Hepatocyte (in vitro differentiated cells): ENCODE measurements at regions not wholly inside any gene's neighbourhood (a gene's known extent, or its start where the extent isn't known, plus 50 kb on each side); places are given as distances from the start of the nearest gene placed in this dataset.

ENCODE experiments used
- DNase-seq: peaks from one replicate; pipeline ENCODE4 v3.0.0-alpha.2; 2016; ENCODE audit warnings: low spot score
- H2AFZ ChIP-seq: fragments of 200-600 bp; sonication (generic); 2 replicates; pipeline ENCODE4 v1.6.0; 2016; ENCODE audit warnings: antibody characterized with exemption, mild to moderate bottlenecking
- H3K27ac ChIP-seq: fragments of 200-600 bp; sonication (generic); 2 replicates; pipeline ENCODE4 v1.5.1; 2016; ENCODE audit warnings: mild to moderate bottlenecking
- H3K27me3 ChIP-seq: fragments of 200-600 bp; sonication (generic); 2 replicates; pipeline ENCODE4 v1.6.1; 2016
- H3K36me3 ChIP-seq: fragments of 200-600 bp; sonication (generic); replicated peaks from 2 replicates; pipeline ENCODE4 v1.5.1; 2016; ENCODE audit warnings: low read depth; ENCODE audit not compliant: insufficient read depth
- H3K4me1 ChIP-seq: fragments of 200-600 bp; sonication (generic); 2 replicates; pipeline ENCODE4 v1.5.1; 2016; ENCODE audit warnings: mild to moderate bottlenecking, moderate library complexity; ENCODE audit not compliant: insufficient read depth
- H3K4me2 ChIP-seq: fragments of 200-600 bp; sonication (generic); 2 replicates; pipeline ENCODE4 v1.6.0; 2016
- H3K4me3 ChIP-seq: fragments of 200-600 bp; sonication (generic); 2 replicates; pipeline ENCODE4 v1.5.1; 2016; ENCODE audit warnings: mild to moderate bottlenecking
- H3K79me2 ChIP-seq: fragments of 200-600 bp; sonication (generic); 2 replicates; pipeline ENCODE4 v1.6.0; 2017; ENCODE audit warnings: mild to moderate bottlenecking
- H3K9me2 ChIP-seq: fragments of 200-600 bp; sonication (generic); replicated peaks from 2 replicates; pipeline ENCODE4 v1.6.0; 2017; ENCODE audit warnings: mild to moderate bottlenecking; ENCODE audit not compliant: insufficient read depth
- H3K9me3 ChIP-seq: fragments of 200-600 bp; sonication (generic); 2 replicates; pipeline ENCODE4 v1.5.1; 2016; ENCODE audit warnings: low read depth, mild to moderate bottlenecking
- H4K20me1 ChIP-seq: fragments of 200-600 bp; sonication (generic); 2 replicates; pipeline ENCODE4 v1.6.0; 2016; ENCODE audit warnings: mild to moderate bottlenecking; ENCODE audit not compliant: insufficient read depth, poor library complexity, severe bottlenecking
- CTCF ChIP-seq: fragments of 200-600 bp; sonication (generic); IDR thresholded peaks from 2 replicates; pipeline ENCODE4 v1.5.1; 2016; ENCODE audit warnings: antibody characterized with exemption, mild to moderate bottlenecking; ENCODE audit not compliant: poor library complexity
- EZH2 ChIP-seq: fragments of 200-600 bp; sonication (generic); IDR thresholded peaks from 2 replicates; pipeline ENCODE4 v1.6.1; 2016; ENCODE audit warnings: antibody characterized with exemption, mild to moderate bottlenecking, borderline replicate concordance
- EZH2phosphoT487 ChIP-seq: fragments of 200-600 bp; sonication (generic); IDR thresholded peaks from one replicate; pipeline ENCODE4 v1.6.1; 2018; ENCODE audit warnings: antibody characterized with exemption, mild to moderate bottlenecking, low read depth, moderate library complexity; ENCODE audit not compliant: unreplicated experiment, severe bottlenecking
- WGBS: methylation state at CpG from one replicate; pipeline ENCODE4 v1.1.6; 2016; ENCODE audit warnings: low lambda C conversion rate; ENCODE audit errors: missing lambda C conversion rate; 5-methylcytosine and 5-hydroxymethylcytosine counted together

GRCh38 chr2:7325186-7325585 lies 408.0 kb downstream of the RNF144A start:
- TF ChIP-seq CTCF (no peak), EZH2 (no peak), EZH2phosphoT487 (no peak)
- DNase-seq: no peak
- H4K20me1 ChIP-seq: no peaks in the 10 kb centered on the region

GRCh38 chr2:7329465-7329864 lies 412.3 kb downstream of the RNF144A start:
- Histone ChIP-seq H2AFZ (no peak overlapping the region), H3K4me2 (no peak overlapping the region), H4K20me1 (no peaks in the 10 kb centered on the region), H3K4me1 (no peaks in the 10 kb centered on the region), H3K9me2 (no peaks in the 10 kb centered on the region), H3K27me3 (peaks cover 4% of the 10 kb centered on the region), H3K4me3 (no peak overlapping the region), H3K36me3 (no peaks in the 10 kb centered on the region), H3K27ac (no peak overlapping the region), H3K79me2 (no peaks in the 10 kb centered on the region), H3K9me3 (no peaks in the 10 kb centered on the region)
- no peak for DNase-seq
- 97% methylated on average over 1 of the region's 1 CpG for WGBS
- no peak for TF ChIP-seq CTCF
- TF ChIP-seq EZH2: no peak
- no peak for TF ChIP-seq EZH2phosphoT487

More at GRCh38 chr2:7325186-7325585, 408.0 kb downstream of the RNF144A start:
- WGBS: 84% methylated on average over 4 of the region's 4 CpGs
- no peak overlapping the region for H3K27ac ChIP-seq
- no peaks in the 10 kb centered on the region for H3K9me3 ChIP-seq
- peaks cover 11% of the 10 kb centered on the region for H3K27me3 ChIP-seq
- no peak overlapping the region for H3K4me2 ChIP-seq
- H3K4me1 ChIP-seq: no peaks in the 10 kb centered on the region
- no peak overlapping the region for H3K4me3 ChIP-seq
- no peaks in the 10 kb centered on the region for H3K9me2 ChIP-seq
- H3K79me2 ChIP-seq: no peaks in the 10 kb centered on the region
- H2AFZ ChIP-seq: no peak overlapping the region
- H3K36me3 ChIP-seq: no peaks in the 10 kb centered on the region

GRCh38 chr2:7333189-7333765 lies 416.1 kb downstream of the RNF144A start:
- Histone ChIP-seq H2AFZ (no peak overlapping the region), H3K79me2 (no peaks in the 10 kb centered on the region), H3K9me3 (no peaks in the 10 kb centered on the region), H3K27me3 (peaks cover 4% of the 10 kb centered on the region), H3K4me2 (no peak overlapping the region), H3K4me3 (no peak overlapping the region), H4K20me1 (no peaks in the 10 kb centered on the region), H3K4me1 (no peaks in the 10 kb centered on the region), H3K36me3 (no peaks in the 10 kb centered on the region), H3K9me2 (no peaks in the 10 kb centered on the region), H3K27ac (no peak overlapping the region)
- no peak for DNase-seq
- no peak for TF ChIP-seq EZH2phosphoT487
- no peak for TF ChIP-seq CTCF
- TF ChIP-seq EZH2: no peak
- WGBS: 58% methylated on average over 2 of the region's 2 CpGs
